ENCODE measurements at regions not wholly inside any gene's neighbourhood (a gene's known extent, or its start where the extent isn't known, plus 50 kb on each side); places are given as distances from the start of the nearest gene placed in this dataset.

GRCh38 chr2:128390991-128391630, 72.4 kb upstream of the HS6ST1 start:
- Histone ChIP-seq H3K27me3 (ENCODE audit: insufficient read depth, poor library complexity, severe bottlenecking) (no peaks in the 10 kb centered on the region), H3K27ac (replicated peaks) (no peak overlapping the region), H3K4me3 (replicated peaks; ENCODE audit: insufficient read depth, low read length) (no peak overlapping the region)
- DNase-seq (ENCODE audit: low read depth in 1 of 2, low spot score in 1 of 2): no peak
- TF ChIP-seq SPI1 (IDR thresholded peaks at IDR 0.05; ENCODE audit: borderline replicate concordance, low read depth) (no peak), CTCF (IDR thresholded peaks at IDR 0.05; ENCODE audit: insufficient read depth, low read length) (no peak), POLR2AphosphoS5 (IDR thresholded peaks at IDR 0.05; ENCODE audit: low read depth) (no peak), REST (IDR thresholded peaks at IDR 0.05; ENCODE audit: insufficient replicate concordance, low read depth) (no peak), GABPA (IDR thresholded peaks at IDR 0.05; ENCODE audit: low read depth) (no peak)

- no peak overlapping the region for H3K4me3 ChIP-seq (replicated peaks; ENCODE audit: insufficient read depth, low read length)
- H3K27ac ChIP-seq (replicated peaks): no peak overlapping the region
- H3K27me3 ChIP-seq (ENCODE audit: insufficient read depth, poor library complexity, severe bottlenecking): no peaks in the 10 kb centered on the region
- TF ChIP-seq SPI1 (IDR thresholded peaks at IDR 0.05; ENCODE audit: borderline replicate concordance, low read depth) (no peak), POLR2AphosphoS5 (IDR thresholded peaks at IDR 0.05; ENCODE audit: low read depth) (no peak), CTCF (IDR thresholded peaks at IDR 0.05; ENCODE audit: insufficient read depth, low read length) (no peak), REST (IDR thresholded peaks at IDR 0.05; ENCODE audit: insufficient replicate concordance, low read depth) (no peak), GABPA (IDR thresholded peaks at IDR 0.05; ENCODE audit: low read depth) (no peak)
- no peak for DNase-seq (ENCODE audit: low read depth in 1 of 2, low spot score in 1 of 2)
Measured at GRCh38 chr2:128391679-128392078, 73.0 kb upstream of the HS6ST1 start.

GRCh38 chr2:128392207-128392606, 73.5 kb upstream of the HS6ST1 start:
- no peak for DNase-seq (ENCODE audit: low read depth in 1 of 2, low spot score in 1 of 2)

More at GRCh38 chr2:128392207-128392606, 73.5 kb upstream of the HS6ST1 start:
- no peak overlapping the region for H3K4me3 ChIP-seq (replicated peaks; ENCODE audit: insufficient read depth, low read length)
- H3K27ac ChIP-seq (replicated peaks): no peak overlapping the region
- no peaks in the 10 kb centered on the region for H3K27me3 ChIP-seq (ENCODE audit: insufficient read depth, poor library complexity, severe bottlenecking)
- TF ChIP-seq CTCF (IDR thresholded peaks at IDR 0.05; ENCODE audit: insufficient read depth, low read length): no peak
- no peak for TF ChIP-seq REST (IDR thresholded peaks at IDR 0.05; ENCODE audit: insufficient replicate concordance, low read depth)
- no peak for TF ChIP-seq GABPA (IDR thresholded peaks at IDR 0.05; ENCODE audit: low read depth)
- TF ChIP-seq SPI1 (IDR thresholded peaks at IDR 0.05; ENCODE audit: borderline replicate concordance, low read depth): no peak
- no peak for TF ChIP-seq POLR2AphosphoS5 (IDR thresholded peaks at IDR 0.05; ENCODE audit: low read depth)

Measured in HL-60 (cell line).